Activated naive CD8-positive, alpha-beta T cell treated with anti-CD3 and anti-CD28 coated beads, Interleukin-2, amount 10 ng/mL, durations not matched to agents 7 days and 5 days (primary cell): ENCODE measurements at regions not wholly inside any gene's neighbourhood (a gene's known extent, or its start where the extent isn't known, plus 50 kb on each side); places are given as distances from the start of the nearest gene placed in this dataset.

Experiments used
- ATAC-seq: fragments of 150-1000 bp; cut with Tn5 transposase; one replicate; pipeline ENCODE4 v1.10.0; 2021; ENCODE audit warnings: low read depth, moderate library complexity
- POLR2A ChIA-PET: fragments of 350-600 bp; sonication (Branson Sonifier 250); formaldehyde crosslinking; loops from one replicate; lab custom pipeline; 2021; ENCODE audit warnings: antibody characterized with exemption; lab: Charles Lee
- DNase-seq: peaks from one replicate; pipeline ENCODE4 v3.0.0; 2021
- H3K27ac Mint-ChIP-seq: one replicate; pipeline ENCODE4 v1.8.0; 2022; ENCODE audit warnings: mild to moderate bottlenecking, mixed read lengths
- H3K27me3 Mint-ChIP-seq: one replicate; pipeline ENCODE4 v1.8.0; 2022; ENCODE audit warnings: mild to moderate bottlenecking, moderate library complexity, mixed read lengths
- H3K36me3 Mint-ChIP-seq: one replicate; pipeline ENCODE4 v1.8.0; 2021; ENCODE audit warnings: mild to moderate bottlenecking, mixed read lengths
- H3K4me1 Mint-ChIP-seq: one replicate; pipeline ENCODE4 v1.8.0; 2021; ENCODE audit warnings: mixed read lengths
- H3K4me3 Mint-ChIP-seq: one replicate; pipeline ENCODE4 v1.8.0; 2022; ENCODE audit warnings: mild to moderate bottlenecking, moderate library complexity, mixed read lengths
- H3K9me3 Mint-ChIP-seq: one replicate; pipeline ENCODE4 v1.8.0; 2021; ENCODE audit warnings: mixed read lengths

DNA sequence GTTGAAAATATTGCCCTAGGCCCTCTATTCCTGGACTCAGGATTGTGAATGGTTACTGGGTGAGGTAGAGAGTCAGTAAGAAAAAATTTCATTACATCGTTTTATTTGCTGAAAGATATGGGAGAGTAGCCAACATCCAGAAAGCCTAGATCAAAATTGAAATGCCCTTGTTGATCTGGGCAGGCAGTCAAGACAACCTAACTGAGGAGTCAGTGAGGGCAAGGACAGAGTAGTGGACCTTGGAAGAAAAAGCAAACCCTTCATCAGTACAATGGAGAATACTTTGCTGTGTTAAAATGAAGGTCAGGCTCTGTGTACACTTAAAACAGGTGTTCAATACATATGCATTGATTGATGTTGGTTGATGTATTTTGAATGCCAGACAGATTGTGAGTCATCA, 576.7 kb downstream of the OLFM4 start:
- POLR2A ChIA-PET = no interaction called here
- Mint-ChIP-seq H3K4me3 (no peak overlapping the region), H3K27me3 (no peaks in the 10 kb centered on the region), H3K27ac (no peak overlapping the region), H3K4me1 (no peaks in the 10 kb centered on the region), H3K9me3 (peaks cover 5% of the 10 kb centered on the region), H3K36me3 (no peaks in the 10 kb centered on the region)
- ATAC-seq (no peak), DNase-seq (no peak)

DNA sequence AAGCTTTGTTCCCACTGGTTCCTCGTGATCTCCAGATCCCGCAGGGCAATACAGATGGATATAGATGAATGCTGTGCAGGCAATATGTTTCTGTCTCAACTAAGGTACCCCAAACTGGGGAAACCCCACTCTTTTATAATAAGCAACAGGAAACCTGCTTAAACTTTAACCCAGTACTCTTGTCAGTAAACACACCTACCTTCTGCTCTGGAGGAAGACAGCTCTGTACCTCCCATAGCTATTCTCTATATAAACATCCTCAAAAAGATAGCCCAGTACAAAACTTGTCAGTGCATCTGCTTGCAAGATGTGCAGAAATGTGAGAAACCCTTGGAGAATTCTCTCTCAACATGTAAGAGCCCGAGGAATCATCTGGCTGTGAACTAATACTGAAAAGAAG, 583.6 kb downstream of the OLFM4 start:
- Mint-ChIP-seq H3K4me3 (no peak overlapping the region), H3K27ac (no peak overlapping the region), H3K27me3 (no peaks in the 10 kb centered on the region), H3K36me3 (no peaks in the 10 kb centered on the region), H3K4me1 (no peaks in the 10 kb centered on the region), H3K9me3 (peaks cover 3% of the 10 kb centered on the region)
- DNase-seq = no peak
- ATAC-seq = no peak
- POLR2A ChIA-PET = no interaction called here

DNA sequence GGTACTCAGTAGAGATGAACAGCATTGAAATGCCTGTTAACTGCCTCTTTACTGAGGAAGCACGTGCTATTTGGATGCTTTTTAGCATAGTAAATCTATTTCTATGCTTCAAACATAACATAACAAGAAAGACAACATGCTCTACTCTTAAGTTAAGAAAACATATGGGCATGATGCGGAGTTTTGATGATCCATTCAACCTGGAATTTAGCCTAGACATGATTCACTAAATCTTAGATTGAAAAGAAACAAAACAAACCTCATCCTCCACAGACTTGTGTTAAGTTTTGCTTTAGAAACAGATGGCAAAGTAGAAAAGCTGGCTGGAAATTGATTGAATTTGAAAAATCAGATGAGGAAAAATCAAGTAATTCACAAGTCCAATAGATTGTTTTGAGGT, 593.8 kb downstream of the OLFM4 start:
- H3K27me3 Mint-ChIP-seq = no peaks in the 10 kb centered on the region
- POLR2A ChIA-PET = no interaction called here
- DNase-seq (no peak), ATAC-seq (no peak)
- no peaks in the 10 kb centered on the region for H3K36me3 Mint-ChIP-seq
- no peak overlapping the region for H3K27ac Mint-ChIP-seq
- peaks cover 7% of the 10 kb centered on the region for H3K9me3 Mint-ChIP-seq
- no peaks in the 10 kb centered on the region for H3K4me1 Mint-ChIP-seq
- H3K4me3 Mint-ChIP-seq = no peak overlapping the region

DNA sequence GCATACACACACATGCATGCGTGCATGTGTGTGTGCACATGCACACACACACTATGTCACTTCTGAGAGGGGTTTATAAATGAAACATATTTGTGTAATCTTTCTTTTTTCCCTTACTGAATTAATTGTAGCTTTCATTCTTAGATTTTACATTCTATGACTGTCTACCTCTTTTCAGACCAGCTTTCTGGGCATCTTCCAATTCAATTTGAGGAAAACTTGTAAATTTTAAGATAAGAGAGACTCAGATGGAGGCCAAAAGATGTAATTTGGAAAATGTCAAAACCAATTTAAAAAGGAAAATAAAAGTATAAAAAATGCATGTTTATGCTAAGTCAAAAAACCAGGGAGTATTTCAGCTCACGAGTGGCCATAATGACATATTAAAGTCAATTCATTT, 594.5 kb downstream of the OLFM4 start:
- no peaks in the 10 kb centered on the region for H3K36me3 Mint-ChIP-seq
- H3K9me3 Mint-ChIP-seq = peaks cover 7% of the 10 kb centered on the region
- no peaks in the 10 kb centered on the region for H3K27me3 Mint-ChIP-seq
- no peak overlapping the region for H3K4me3 Mint-ChIP-seq
- POLR2A ChIA-PET = no interaction called here
- DNase-seq (no peak), ATAC-seq (no peak)
- no peaks in the 10 kb centered on the region for H3K4me1 Mint-ChIP-seq
- H3K27ac Mint-ChIP-seq = no peak overlapping the region

DNA sequence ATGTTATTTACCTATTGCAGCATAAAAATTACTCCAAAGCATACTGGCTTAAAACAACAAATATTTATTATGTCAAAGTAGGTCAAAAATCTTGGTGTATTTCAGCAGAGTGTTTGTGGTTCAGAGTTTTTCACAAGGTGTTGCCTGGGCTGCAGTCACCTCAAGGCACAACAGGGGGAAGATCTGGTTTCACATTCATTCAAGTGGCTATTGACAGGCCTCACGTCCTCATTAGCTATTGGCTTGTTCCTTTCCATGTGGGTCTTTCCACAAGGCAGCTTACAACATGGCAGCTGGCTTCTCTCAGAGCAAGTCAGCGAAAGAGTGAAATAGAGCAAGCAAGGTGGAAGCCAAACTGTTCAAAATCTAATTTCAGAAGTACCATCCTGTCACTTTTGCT, 602.9 kb downstream of the OLFM4 start:
- Mint-ChIP-seq H3K27ac (no peak overlapping the region), H3K4me1 (no peaks in the 10 kb centered on the region), H3K9me3 (peaks cover 2% of the 10 kb centered on the region), H3K27me3 (no peaks in the 10 kb centered on the region), H3K4me3 (no peak overlapping the region), H3K36me3 (no peaks in the 10 kb centered on the region)
- POLR2A ChIA-PET = no interaction called here
- no peak for DNase-seq
- no peak for ATAC-seq

DNA sequence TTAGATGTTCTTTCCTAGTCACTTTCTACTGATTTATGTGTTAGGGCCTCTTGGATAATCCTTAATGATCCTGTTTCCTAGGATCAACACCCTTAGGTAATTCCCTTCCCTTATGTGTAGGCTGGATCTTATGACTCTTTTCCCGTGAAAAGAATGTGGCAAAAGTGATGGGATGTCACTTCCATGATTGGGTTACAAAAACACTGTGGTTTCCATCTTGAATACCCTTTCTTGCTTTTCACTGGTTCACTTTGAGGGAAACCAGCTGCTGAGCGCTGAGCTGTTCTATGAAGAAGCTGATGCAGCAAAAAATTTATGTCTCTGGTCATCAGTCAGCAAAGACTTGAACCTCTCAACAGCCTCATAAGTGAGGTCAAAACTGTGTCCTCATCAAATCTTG, 609.4 kb downstream of the OLFM4 start:
- DNase-seq (no peak), ATAC-seq (no peak)
- Mint-ChIP-seq H3K4me1 (no peaks in the 10 kb centered on the region), H3K27ac (no peak overlapping the region), H3K36me3 (no peaks in the 10 kb centered on the region), H3K27me3 (no peaks in the 10 kb centered on the region), H3K4me3 (no peak overlapping the region), H3K9me3 (peaks cover 5% of the 10 kb centered on the region)
- POLR2A ChIA-PET = no interaction called here

DNA sequence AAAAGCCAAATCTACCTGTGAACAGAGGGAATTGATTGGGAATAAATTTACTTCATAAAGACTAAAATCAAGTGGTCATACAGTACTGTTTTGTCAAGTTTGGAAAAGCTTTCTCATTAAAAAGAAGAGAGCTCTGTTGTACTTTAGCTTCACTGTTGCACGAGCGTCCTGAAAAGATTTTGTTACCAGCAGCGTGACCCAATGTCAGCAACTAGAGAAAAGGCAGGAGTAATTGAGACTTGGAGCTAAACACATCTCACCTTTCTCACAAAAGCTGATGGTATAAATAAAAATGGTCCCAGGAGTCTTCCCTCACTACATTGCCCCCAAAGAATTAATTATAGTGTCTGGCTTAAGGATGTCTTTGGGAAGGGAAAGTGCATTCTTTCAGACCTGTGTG, 613.7 kb downstream of the OLFM4 start:
- no peak overlapping the region for H3K4me3 Mint-ChIP-seq

DNA sequence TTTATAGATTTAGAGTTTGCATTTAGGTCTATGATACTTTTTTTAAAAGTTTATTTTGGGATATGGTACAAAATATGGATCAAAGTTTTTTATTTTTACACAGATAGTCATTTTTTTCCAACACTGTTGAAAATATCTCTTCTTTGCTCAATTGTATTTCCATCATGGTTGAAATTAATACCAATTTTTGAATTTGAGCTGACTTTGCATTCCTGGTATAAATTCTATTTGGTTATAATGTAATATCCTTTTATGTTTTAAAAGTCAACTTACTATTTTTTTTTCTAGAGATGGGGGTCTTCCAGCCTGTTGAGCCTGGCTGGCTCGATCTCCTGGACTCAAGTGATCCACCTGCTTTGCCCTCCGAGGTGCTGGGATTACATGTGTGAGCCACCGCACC, 620.1 kb downstream of the OLFM4 start:
- Mint-ChIP-seq H3K4me1 (no peaks in the 10 kb centered on the region), H3K27me3 (no peaks in the 10 kb centered on the region), H3K9me3 (peaks cover 2% of the 10 kb centered on the region), H3K36me3 (no peaks in the 10 kb centered on the region), H3K27ac (no peak overlapping the region), H3K4me3 (no peak overlapping the region)
- DNase-seq (no peak), ATAC-seq (no peak)
- POLR2A ChIA-PET = no interaction called here

More for the DNA sequence above, 613.7 kb downstream of the OLFM4 start:
- Mint-ChIP-seq H3K27me3 (no peaks in the 10 kb centered on the region), H3K36me3 (no peaks in the 10 kb centered on the region), H3K27ac (no peak overlapping the region), H3K9me3 (peaks cover 7% of the 10 kb centered on the region), H3K4me1 (no peaks in the 10 kb centered on the region)
- POLR2A ChIA-PET = no interaction called here
- no peak for DNase-seq
- no peak for ATAC-seq

DNA sequence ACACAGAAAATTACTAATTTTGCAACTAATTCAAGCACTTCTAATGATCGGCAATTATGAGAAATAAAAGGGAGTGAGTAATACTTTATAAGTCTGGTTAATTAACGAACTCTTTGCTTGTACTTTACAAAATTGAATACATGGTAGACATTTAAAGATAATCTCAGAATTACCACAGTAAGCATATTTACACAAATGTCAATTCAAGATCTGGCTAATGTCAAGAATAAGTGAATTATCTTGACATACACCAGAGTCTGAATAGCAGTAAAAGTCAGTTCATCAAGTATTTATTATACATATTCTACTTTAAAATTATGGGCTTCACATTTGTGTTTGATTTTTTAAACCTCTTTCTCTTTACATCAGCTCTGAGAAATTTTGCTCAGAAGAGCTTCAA, 643.4 kb downstream of the OLFM4 start:
- H3K4me1 Mint-ChIP-seq = no peaks in the 10 kb centered on the region
- no peaks in the 10 kb centered on the region for H3K27me3 Mint-ChIP-seq
- DNase-seq (no peak), ATAC-seq (no peak)
- H3K4me3 Mint-ChIP-seq = no peak overlapping the region
- no peaks in the 10 kb centered on the region for H3K36me3 Mint-ChIP-seq
- H3K9me3 Mint-ChIP-seq = peaks cover 2% of the 10 kb centered on the region
- H3K27ac Mint-ChIP-seq = no peak overlapping the region
- POLR2A ChIA-PET = no interaction called here

DNA sequence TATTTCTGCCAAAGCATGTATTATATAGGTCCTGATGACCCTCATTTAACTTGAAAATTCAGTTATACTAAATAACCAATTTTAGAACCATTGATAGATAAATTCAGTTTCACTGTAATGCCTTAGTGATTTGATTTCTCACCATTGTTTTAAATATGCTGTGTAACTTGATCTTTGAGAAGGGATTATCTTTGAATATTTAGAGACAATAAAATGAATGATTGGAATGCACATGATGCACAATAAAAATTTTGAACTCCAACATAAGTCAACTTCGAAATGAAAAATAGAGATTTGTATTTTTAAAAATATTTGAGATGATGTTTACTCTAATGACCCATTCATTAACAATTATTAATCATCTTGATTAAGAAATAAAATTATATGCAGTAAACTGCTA, 654.5 kb downstream of the OLFM4 start:
- no peak overlapping the region for H3K27ac Mint-ChIP-seq
- DNase-seq = no peak
- no peaks in the 10 kb centered on the region for H3K36me3 Mint-ChIP-seq
- no peak overlapping the region for H3K4me3 Mint-ChIP-seq
- no peaks in the 10 kb centered on the region for H3K27me3 Mint-ChIP-seq
- no peaks in the 10 kb centered on the region for H3K4me1 Mint-ChIP-seq
- no peak for ATAC-seq
- peaks cover 11% of the 10 kb centered on the region for H3K9me3 Mint-ChIP-seq
- POLR2A ChIA-PET = no interaction called here

DNA sequence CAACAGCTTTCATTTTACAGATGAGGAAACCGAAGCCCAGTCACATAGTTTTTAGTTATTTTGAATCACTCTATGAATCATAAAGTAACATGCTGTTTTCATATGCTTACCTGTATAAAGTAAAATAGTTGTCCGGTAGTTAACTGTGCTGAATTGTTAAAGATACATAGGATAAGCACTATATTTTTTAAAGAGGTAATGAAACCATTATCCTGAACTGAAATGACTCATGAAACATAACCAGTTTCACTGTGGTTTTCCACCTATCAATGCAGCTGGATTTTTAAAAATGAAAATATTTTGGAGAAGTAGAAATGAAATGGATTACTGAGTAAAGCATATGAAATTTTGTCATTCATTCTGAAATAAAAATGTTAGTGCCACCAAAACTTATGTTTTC, 655.0 kb downstream of the OLFM4 start:
- no peaks in the 10 kb centered on the region for H3K27me3 Mint-ChIP-seq
- peaks cover 11% of the 10 kb centered on the region for H3K9me3 Mint-ChIP-seq
- H3K27ac Mint-ChIP-seq = no peak overlapping the region
- no peak overlapping the region for H3K4me3 Mint-ChIP-seq
- no peak for ATAC-seq
- DNase-seq = no peak
- H3K36me3 Mint-ChIP-seq = no peaks in the 10 kb centered on the region
- no peaks in the 10 kb centered on the region for H3K4me1 Mint-ChIP-seq
- POLR2A ChIA-PET = no interaction called here

DNA sequence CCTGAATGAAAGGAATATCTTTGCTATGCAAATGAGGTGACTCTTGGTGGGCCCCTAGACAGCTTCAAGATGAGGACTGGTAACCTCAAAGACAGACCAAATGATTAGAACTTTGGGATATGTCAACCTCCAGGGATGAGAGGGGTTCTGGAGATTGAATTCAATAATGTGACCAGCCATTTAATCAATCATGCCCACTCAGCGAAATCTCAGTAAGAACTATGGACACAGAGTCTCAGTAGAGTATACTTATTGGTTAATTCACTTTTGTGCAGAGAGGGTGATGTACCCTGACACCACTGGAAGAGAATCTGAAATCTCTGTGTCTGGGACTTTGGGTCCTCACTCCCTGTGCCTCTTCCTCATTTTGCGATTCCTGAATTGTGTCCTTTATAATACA, 662.8 kb downstream of the OLFM4 start:
- no peaks in the 10 kb centered on the region for H3K27me3 Mint-ChIP-seq
- POLR2A ChIA-PET = no interaction called here

DNA sequence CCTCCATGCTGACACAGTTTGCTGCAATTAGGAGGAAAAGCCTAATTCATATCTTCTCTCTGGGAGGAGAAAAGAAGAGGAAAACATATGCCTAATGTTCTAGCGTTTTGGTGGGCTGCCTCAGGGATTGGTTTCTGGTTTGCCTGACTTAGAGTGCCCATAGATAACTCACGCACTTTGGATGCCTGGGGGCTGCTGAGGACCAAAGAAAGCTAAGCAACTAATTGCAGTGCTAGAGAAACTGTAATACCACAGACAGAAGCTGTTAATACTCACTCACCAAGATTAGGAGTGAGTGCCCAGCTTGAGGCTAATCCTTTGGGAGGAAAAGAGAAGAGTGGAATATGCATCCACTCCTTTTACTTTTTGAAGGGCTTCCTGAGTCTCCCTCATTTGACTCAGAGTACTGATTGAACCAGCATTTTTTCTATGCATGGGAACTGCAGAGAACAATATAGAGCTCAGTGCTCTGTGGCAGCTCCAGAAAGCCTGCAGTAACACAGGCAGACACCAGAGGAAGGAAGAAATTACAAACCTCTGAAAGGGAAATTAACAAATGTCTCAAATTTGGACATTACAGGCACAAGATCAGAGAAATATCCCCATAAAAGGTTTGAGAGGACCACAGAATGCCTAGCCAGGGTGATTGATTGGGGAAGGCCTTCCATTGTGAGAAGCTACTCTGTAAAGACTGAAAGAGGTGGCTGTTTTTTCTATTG, 666.4 kb downstream of the OLFM4 start:
- H3K36me3 Mint-ChIP-seq = no peaks in the 10 kb centered on the region
- POLR2A ChIA-PET = no interaction called here
- H3K27ac Mint-ChIP-seq = no peak overlapping the region
- H3K4me1 Mint-ChIP-seq = no peaks in the 10 kb centered on the region
- no peaks in the 10 kb centered on the region for H3K27me3 Mint-ChIP-seq
- DNase-seq (no peak), ATAC-seq (no peak)
- H3K4me3 Mint-ChIP-seq = no peak overlapping the region
- H3K9me3 Mint-ChIP-seq = peaks cover 15% of the 10 kb centered on the region

More for the DNA sequence above, 662.8 kb downstream of the OLFM4 start:
- Mint-ChIP-seq H3K27ac (no peak overlapping the region), H3K36me3 (no peaks in the 10 kb centered on the region), H3K4me3 (no peak overlapping the region), H3K4me1 (no peaks in the 10 kb centered on the region), H3K9me3 (peaks cover 3% of the 10 kb centered on the region)
- ATAC-seq (no peak), DNase-seq (no peak)

DNA sequence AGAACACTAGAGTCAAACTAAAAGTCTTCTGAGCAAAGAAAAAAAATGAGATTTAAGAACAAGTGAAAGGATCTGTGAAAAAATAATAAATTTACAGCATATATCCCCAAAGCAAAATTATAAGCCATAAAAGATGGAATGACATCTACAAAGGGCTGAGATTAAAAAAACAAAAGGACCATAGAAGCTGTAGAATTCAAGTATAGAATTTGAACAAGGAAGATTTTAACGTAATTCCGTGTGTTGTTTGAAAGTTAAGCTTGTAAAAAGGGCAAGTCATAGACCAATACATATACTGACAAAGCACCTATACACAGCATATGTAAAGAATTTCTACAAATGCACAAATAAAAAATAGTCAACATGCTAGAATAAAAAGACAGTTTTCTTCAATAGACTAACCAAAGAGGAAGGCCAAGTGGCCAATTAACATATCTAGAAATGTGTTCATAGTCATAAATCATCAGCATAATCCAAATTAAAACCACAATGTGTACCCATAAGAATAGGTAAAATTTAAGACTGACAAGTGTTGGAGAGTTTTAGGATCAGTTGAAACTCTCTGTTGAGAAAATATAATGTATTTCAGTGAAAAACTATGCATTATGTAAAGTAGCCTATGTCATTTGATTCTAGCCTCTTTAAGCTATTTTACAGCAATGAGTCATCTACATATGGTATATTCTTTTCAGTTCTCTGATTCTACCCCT, 674.9 kb downstream of the OLFM4 start:
- no peaks in the 10 kb centered on the region for H3K36me3 Mint-ChIP-seq
- no peaks in the 10 kb centered on the region for H3K4me1 Mint-ChIP-seq
- POLR2A ChIA-PET = no interaction called here
- H3K27me3 Mint-ChIP-seq = no peaks in the 10 kb centered on the region
- ATAC-seq (no peak), DNase-seq (no peak)
- peaks cover 7% of the 10 kb centered on the region for H3K9me3 Mint-ChIP-seq
- H3K27ac Mint-ChIP-seq = no peak overlapping the region
- H3K4me3 Mint-ChIP-seq = no peak overlapping the region
